ENCODE measurements at regions not wholly inside any gene's neighbourhood (a gene's known extent, or its start where the extent isn't known, plus 50 kb on each side); places are given as distances from the start of the nearest gene placed in this dataset.

DNA sequence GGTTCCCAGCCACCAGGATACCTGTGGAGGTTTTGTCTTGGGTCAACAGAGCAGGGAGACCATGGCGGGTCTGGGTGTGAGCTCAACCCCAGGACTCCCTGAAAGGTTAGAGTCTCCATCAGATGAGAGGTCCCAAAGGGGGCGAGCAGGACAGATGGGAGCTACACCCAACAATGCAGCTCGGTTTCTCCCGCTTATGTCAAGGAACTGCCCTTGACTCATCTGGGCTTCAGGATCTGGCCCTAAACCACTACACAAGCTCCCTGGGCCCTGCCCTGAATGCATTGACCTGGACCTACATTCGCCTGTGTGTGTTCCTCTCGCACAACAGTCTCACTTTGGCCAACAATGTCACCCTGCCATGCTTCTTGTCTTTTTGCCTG is 57.6 kb upstream of the SYNDIG1 start:
- TF ChIP-seq CTCF (IDR thresholded peaks at IDR 0.05) (no peak), POLR2A (IDR thresholded peaks at IDR 0.05) (no peak)
